Dedifferentiated amniotic fluid mesenchymal stem cell (primary cell): ENCODE measurements at regions not wholly inside any gene's neighbourhood (a gene's known extent, or its start where the extent isn't known, plus 50 kb on each side); places are given as distances from the start of the nearest gene placed in this dataset.

Experiments used
- DNase-seq: peaks from one replicate; pipeline ENCODE4 v3.0.0-alpha.2; 2016; ENCODE audit errors: extremely low spot score

DNA sequence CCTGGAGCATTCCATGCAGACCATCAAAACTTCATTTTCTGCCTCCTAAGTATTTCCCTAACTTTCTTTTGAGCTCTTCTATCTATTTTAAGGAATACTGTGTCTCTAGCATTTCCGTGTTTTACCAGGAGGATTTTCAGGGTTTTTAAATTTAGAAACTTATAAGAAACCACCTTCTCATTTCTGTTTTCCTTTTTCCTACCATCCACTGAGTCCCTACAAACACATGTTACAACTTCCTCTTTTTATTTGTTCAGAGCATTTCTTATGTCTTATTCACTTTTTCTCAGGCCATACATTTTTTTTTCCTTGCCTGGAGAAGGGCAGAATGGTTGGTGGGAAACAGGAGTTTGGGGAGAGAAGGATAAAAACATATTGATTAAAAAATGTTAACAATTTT, 130.0 kb upstream of the BMP5 start:
- no peak for DNase-seq

GRCh38 chr6:56004426-56004825, 129.0 kb upstream of the BMP5 start:
- no peak for DNase-seq

DNA sequence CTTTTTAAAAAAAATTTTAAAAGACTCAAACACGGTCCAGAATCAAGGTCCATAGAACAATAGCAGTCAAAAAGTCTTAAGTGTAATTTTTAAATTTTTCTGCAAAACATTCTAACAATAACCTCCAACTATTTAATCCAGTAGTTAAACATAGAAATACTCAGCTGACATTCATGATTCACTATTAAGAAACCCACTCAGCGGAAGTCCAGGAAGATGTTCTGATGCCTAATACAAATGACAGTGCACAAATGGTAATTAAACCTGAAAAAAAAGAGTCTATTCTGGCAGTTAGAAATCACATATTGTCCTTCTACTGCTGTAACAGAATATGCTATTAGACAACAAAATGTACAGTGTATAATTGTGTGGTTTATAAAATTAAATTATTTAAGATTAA, 128.2 kb upstream of the BMP5 start:
- no peak for DNase-seq

DNA sequence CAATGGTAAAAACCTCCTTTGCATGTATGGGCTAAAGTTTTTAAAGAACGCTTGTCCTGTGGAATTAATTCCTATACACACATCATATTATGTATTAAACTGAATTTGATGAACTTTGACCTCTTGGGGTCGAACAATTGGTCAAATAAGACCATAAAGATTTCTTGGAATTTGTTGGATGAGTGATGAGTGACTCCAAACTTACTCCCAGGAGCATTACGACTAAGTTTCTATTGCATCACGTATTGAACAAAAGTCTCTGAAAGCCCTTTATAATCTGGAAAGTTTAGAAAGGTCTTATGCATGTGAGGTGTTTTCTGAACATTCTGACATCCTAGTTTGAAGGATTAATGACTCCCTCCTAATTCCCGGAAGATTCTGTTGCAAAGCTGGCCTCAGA, 126.9 kb upstream of the BMP5 start:
- DNase-seq, result no peak

DNA sequence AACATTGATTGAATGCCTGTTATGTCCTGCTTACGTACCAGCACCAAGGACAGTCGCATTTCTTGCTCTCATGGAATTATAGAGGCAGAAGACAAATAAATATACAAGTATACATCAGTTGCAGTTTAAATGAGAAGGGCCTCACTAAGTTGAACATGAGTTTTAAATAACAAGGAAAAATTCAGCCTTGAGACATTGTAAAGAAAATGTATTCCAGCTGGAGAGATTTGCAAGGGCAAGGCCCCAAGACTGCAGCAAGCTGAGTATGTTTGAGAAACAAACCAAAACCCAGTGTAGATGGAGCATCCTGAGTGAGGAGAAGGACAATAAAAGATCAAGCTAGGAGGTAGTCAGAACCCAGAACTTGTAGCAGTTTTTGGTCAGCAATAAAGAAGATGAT, 123.2 kb upstream of the BMP5 start:
- DNase-seq, result no peak

- DNase-seq, result no peak
These were observed 122.0 kb upstream of the BMP5 start for GRCh38 chr6:55997223-55997874.

DNA sequence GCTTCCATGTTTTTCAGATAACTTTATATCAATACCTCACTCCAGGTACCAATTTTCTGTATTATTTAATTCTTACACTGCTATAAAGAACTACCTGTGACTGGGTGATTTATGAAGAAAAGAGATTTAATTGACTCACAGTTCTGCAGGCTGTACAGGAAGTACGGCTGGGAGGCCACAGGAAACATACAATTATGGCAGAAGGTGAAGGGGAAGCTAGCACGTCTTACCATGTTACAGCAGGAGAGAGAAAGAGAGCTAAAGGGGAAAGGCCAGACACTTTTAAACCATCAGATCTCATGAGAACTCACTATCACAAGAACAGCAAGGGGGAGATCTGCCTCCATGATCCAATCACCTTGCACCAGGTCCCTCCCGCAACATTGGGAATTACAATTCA, 119.1 kb upstream of the BMP5 start:
- no peak for DNase-seq

- no peak for DNase-seq
These were observed 118.0 kb upstream of the BMP5 start for GRCh38 chr6:55993418-55993817.

DNA sequence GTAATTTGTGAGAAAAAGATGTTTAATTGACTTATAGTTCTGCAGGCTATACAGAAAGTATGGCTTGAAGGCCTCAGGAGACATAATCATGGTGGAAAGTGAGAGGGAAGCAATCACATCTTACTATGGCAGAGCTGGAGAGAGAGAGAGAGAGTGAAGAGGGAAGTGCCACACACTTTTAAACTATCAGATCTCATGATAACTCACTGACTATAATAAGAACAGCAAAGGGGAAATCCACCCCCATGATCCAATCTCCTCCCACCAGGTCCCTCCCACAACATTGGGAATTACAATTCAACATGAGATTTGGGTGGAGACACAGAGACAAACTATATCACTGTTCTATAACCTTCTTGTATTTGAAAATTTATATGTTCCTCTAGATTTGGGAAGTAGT, 117.2 kb upstream of the BMP5 start:
- DNase-seq, result no peak

- DNase-seq, result no peak
These were observed 109.9 kb upstream of the BMP5 start for GRCh38 chr6:55985309-55985708.

DNA sequence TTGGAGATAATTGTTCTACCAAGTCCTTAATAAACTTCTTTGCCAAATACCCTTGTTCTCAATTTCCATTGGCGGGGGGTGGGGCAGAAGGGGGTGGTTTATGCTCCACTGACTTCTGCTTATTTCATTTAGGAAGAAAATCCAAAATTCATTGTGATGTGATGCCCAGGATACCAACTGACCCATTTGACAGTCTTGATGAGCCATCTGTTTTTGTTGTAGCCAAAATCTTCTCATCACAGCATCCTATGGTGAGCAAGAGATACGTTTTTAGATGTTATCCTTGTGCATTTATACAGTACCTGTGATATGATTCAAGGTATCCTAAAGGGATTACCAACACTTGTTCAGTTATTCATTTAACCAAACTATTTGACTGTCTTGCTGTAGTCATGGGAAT, 108.5 kb upstream of the BMP5 start:
- DNase-seq, result no peak

GRCh38 chr6:55981660-55982059, 106.3 kb upstream of the BMP5 start:
- DNase-seq, result no peak

- DNase-seq, result peak; percentile 75
These were observed 105.3 kb upstream of the BMP5 start for GRCh38 chr6:55980627-55981211.

- no peak for DNase-seq
These were observed 104.1 kb upstream of the BMP5 start for GRCh38 chr6:55979526-55979925.

- no peak for DNase-seq
These were observed 102.7 kb upstream of the BMP5 start for GRCh38 chr6:55977959-55978665.

GRCh38 chr6:55974688-55975087, 99.3 kb upstream of the BMP5 start:
- DNase-seq, result no peak

DNA sequence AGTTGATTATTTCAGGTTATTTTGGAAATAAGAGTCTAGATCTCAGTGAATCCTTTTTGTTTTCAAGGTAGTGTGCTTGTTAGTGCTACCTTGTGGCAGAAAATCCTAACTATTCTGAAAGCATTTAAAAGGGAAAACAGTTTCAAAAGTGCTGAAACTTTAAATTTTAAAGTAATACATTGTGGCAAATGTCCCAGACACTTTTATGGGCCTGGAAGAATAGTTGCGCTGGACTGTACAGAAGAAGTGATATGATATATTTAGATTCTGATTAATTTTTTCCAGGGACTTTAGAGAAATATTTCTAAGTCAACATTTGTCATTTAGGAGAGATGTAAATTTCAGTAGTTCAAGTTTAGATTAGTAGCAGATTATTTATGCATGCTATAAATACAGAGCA, 96.7 kb upstream of the BMP5 start:
- DNase-seq, result no peak

DNA sequence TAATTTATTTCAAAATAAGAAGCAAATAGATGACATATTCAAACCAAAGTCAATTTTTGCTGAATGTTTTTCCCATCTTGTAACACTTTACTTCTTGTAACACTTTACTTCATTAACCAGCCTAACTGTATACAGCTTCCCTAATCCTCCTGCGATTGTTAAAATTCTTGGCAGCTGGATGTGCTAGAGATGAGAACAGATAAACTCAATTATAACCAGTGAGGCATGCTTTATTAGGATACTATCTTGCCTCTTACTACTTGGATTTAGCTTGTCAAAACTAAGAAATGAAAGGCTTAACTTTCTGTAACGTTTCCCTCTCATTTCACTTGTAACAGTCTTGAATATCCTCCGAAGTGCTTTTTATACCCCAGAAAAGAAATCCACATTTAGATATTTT, 94.1 kb upstream of the BMP5 start:
- DNase-seq, result no peak

DNA sequence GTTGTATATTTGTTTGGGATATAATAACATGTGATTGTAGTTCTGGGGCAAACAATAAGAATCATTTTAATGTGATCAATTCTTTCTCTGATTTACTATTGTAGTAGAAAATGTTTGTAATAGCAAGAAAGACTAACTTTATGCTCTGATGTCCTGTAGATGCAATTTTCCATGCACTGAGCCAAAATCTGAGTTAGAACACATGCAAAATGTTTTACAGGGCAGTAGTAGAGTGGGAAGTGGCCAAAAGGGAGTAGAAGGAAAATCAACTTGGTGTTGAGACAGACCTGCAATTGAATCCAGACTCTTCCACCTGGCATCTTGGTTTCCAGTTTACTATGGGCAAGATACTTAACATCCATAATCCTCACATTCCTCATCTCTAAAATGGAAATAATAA, 93.5 kb upstream of the BMP5 start:
- no peak for DNase-seq

DNA sequence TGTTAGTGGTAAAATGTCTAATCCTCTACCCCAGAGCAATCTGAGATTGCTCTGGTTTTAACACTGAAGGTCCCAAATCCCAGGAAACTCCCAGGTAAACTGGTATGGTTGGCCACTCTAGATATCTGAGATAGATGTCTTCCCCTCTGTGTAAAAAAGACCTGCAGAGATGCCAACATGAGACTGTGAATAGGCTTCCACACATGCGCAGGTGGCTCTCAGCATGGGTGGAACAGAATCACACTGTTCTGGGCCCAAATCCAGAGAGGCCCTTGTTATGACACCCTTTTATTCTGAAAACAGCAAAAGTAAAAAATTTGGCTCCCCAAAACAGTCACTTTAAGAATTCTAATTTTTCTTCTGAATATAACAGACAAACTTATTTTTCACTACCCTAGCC, 88.7 kb upstream of the BMP5 start:
- no peak for DNase-seq

DNA sequence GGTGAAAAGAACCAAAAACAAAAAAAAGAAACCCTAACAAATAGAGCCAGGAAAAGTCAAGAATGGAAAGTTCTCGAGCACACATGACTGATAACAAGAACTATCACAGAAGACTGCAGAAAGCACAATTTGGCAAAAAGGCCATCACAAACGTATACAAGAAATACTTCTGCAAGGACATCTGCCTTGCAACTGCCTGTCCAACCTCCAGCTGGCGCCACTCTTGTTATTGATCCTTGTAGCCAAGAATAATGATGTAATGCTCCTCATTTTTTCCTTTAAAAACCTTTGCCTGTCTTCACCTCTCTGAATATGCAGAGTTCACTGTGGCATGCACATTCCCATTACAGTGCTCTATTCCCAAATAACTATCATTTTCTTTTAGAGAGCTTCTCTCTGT, 87.9 kb upstream of the BMP5 start:
- no peak for DNase-seq

DNA sequence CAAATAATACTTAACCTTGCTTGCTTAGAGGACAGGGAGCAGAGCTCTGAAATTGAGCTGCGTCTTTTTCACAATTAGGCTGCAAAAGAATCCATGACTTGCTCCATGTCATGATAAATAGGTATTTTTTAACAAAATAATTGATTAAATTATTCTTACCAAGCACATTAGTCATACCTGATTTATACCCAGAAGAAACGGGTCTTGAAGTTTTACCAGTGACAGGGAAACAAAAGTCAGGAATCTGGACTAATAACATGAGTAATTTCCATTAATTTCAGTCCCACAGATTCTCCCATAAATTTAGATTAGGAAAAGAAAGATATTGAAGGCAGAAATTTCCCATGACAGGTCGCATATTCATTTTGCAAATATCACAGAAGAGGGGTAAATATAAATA, 85.0 kb upstream of the BMP5 start:
- DNase-seq, result no peak

DNA sequence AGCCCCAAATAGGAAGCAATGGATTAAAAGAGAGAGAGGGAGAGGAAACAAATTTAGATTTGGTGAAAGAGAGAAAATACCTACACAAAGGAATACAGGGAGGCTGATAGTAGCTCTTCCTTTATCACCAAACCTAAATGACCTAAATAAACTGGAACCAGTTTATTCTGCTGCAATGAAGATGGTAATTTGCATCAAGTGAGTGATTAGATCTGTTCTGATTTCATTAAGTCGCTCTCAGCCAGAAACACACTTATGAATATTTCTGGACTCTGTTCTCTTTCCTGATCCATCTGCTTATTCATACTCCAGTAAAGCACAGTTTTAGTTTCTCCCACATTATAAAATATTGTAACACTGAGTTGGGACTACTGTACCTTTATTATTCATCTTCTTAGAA, 83.4 kb upstream of the BMP5 start:
- no peak for DNase-seq
